ENCODE measurements at regions not wholly inside any gene's neighbourhood (a gene's known extent, or its start where the extent isn't known, plus 50 kb on each side); places are given as distances from the start of the nearest gene placed in this dataset.

DNA sequence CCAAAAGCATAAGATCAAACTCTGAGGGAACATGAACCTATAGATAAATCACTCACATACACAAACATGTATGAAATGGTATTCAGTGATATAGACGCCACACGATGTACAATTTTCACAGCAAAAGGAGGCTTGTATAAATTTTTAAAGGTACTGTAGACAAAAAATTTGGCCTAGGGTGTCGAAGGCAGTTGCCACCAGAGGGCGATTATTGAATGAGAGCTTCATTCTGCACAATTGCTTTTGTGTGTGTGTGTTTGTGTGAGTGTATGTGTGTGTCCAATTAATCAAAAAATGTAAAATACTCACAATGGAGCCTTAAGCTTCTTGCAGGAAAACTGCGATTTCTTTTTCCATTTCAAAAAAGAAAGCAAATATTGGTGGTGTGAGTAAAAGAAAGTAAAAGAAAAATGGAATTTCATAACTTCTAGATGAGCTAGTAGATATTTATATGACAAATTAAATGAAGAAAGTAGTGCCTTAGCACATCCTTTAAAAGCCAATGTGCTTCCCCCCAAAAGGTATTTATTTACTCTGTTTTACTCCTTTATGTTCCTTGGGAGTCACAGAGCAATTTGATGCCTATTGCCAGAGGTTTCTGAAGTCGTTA lies 800.1 kb downstream of the SATB2 start:
- no peaks in the 10 kb centered on the region for H3K27me3 ChIP-seq
- H3K4me3 ChIP-seq (ENCODE audit: low read depth, low read length), result no peak overlapping the region
- TF ChIP-seq, protein P1, sequence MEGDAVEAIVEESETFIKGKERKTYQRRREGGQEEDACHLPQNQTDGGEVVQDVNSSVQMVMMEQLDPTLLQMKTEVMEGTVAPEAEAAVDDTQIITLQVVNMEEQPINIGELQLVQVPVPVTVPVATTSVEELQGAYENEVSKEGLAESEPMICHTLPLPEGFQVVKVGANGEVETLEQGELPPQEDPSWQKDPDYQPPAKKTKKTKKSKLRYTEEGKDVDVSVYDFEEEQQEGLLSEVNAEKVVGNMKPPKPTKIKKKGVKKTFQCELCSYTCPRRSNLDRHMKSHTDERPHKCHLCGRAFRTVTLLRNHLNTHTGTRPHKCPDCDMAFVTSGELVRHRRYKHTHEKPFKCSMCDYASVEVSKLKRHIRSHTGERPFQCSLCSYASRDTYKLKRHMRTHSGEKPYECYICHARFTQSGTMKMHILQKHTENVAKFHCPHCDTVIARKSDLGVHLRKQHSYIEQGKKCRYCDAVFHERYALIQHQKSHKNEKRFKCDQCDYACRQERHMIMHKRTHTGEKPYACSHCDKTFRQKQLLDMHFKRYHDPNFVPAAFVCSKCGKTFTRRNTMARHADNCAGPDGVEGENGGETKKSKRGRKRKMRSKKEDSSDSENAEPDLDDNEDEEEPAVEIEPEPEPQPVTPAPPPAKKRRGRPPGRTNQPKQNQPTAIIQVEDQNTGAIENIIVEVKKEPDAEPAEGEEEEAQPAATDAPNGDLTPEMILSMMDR (IDR thresholded peaks at IDR 0.05; ENCODE audit: low read depth, low read length), result peak; percentile 59
- no peaks in the 10 kb centered on the region for H3K36me3 ChIP-seq
- H3K4me1 ChIP-seq, result no peaks in the 10 kb centered on the region
- peak; percentile 27 for DNase-seq
- no peaks in the 10 kb centered on the region for H3K9me3 ChIP-seq

DNA sequence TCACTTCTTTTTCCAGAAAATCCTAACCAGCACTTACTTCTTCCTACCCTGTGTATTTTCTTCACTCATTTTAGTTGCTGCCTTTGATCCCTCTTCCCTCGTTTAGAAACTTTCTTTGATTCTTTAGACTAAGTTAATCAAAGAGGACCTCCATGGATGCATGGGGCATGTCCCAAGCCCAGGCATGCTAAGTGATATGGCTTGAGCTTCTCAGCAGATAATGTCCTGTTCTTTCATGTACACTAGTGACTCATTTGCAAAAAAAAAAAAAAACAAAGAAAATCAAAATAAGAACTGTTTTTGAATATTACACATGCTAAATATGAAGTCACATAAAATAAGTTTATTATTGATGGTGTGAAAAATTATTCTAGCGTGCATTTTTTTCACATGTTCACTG lies 800.9 kb downstream of the SATB2 start:
- no peaks in the 10 kb centered on the region for H3K36me3 ChIP-seq
- no peaks in the 10 kb centered on the region for H3K27me3 ChIP-seq
- TF ChIP-seq, protein P1 (IDR thresholded peaks at IDR 0.05; ENCODE audit: low read depth, low read length), result no peak
- no peaks in the 10 kb centered on the region for H3K4me1 ChIP-seq
- H3K4me3 ChIP-seq (ENCODE audit: low read depth, low read length), result no peak overlapping the region
- no peak for DNase-seq
- H3K9me3 ChIP-seq, result no peaks in the 10 kb centered on the region

DNA sequence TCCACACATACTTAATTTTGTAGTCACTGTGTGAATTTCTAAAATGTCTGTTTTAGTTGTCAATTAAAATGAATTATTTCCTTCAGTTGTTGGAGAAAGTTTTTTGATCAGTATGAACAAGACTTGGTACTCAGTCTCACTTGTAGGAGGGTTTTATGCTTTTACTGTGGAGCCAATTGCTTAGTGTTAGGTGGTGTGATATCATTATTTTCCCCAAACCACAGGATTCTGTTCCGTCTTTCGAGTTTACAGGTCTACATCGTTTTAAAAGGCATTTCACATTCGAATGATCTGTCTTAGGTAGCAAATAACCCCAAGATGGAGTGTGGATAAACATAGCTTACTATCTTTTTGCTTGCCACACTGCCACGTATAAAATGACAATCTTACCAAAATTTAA lies 803.1 kb downstream of the SATB2 start:
- Histone ChIP-seq H3K4me3 (ENCODE audit: low read depth, low read length) (no peak overlapping the region), H3K9me3 (no peaks in the 10 kb centered on the region), H3K36me3 (no peaks in the 10 kb centered on the region), H3K4me1 (no peaks in the 10 kb centered on the region), H3K27me3 (no peaks in the 10 kb centered on the region)
- TF ChIP-seq, protein P1 (IDR thresholded peaks at IDR 0.05; ENCODE audit: low read depth, low read length), result no peak
- no peak for DNase-seq

- DNase-seq, result no peak
- TF ChIP-seq, protein P1 (IDR thresholded peaks at IDR 0.05; ENCODE audit: low read depth, low read length), result no peak
- Histone ChIP-seq H3K36me3 (no peaks in the 10 kb centered on the region), H3K4me1 (no peaks in the 10 kb centered on the region), H3K27me3 (no peaks in the 10 kb centered on the region), H3K9me3 (no peaks in the 10 kb centered on the region), H3K4me3 (ENCODE audit: low read depth, low read length) (no peak overlapping the region)
Observed at GRCh38 chr2:198653311-198653710, 804.4 kb downstream of the SATB2 start.

DNA sequence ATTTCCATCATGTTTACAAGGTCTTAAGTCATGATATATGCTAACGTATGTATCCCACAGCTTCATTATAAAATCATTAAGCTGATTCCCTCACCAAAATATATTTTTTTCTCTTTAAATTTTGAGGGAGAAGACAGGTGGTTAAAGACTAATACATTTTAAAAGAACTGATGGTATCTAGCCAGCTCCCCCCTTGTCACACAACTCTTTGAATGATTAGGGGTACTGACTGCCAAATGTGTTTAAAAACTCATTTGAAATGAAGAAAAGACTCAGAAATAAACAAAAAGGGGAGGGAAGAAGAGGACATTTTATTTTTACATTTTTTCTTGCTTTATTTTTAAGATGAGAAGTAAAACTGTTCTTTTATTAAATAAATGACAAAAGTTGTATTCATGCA lies 805.3 kb downstream of the SATB2 start:
- H3K36me3 ChIP-seq, result no peaks in the 10 kb centered on the region
- no peak for DNase-seq
- H3K9me3 ChIP-seq, result no peaks in the 10 kb centered on the region
- no peaks in the 10 kb centered on the region for H3K27me3 ChIP-seq
- no peaks in the 10 kb centered on the region for H3K4me1 ChIP-seq
- TF ChIP-seq, protein P1 (IDR thresholded peaks at IDR 0.05; ENCODE audit: low read depth, low read length), result no peak
- no peak overlapping the region for H3K4me3 ChIP-seq (ENCODE audit: low read depth, low read length)

DNA sequence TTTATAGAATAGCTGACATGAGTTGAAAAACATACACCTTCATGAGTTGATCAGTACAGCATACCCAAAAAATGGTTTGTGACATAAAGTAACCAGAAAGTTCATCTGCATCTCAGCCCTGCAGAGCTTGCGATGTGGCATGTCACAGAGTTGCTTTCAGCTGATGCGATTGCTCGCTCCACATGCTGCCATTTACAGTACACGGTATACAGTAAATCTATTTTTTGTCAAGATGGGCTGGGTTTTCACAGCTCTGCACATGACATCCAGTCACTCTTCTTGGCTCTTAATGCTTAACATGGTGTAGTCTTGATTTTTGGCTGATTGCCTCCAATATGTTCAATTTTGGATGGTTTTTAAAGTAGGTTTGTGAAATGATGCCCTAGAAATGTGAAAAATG lies 811.9 kb downstream of the SATB2 start:
- DNase-seq, result no peak
- TF ChIP-seq, protein P1 (IDR thresholded peaks at IDR 0.05; ENCODE audit: low read depth, low read length), result no peak
- Histone ChIP-seq H3K4me1 (no peaks in the 10 kb centered on the region), H3K36me3 (no peaks in the 10 kb centered on the region), H3K4me3 (ENCODE audit: low read depth, low read length) (no peak overlapping the region), H3K9me3 (no peaks in the 10 kb centered on the region), H3K27me3 (no peaks in the 10 kb centered on the region)

Measured in BE2C (cell line).